ENCODE measurements at regions not wholly inside any gene's neighbourhood (a gene's known extent, or its start where the extent isn't known, plus 50 kb on each side); places are given as distances from the start of the nearest gene placed in this dataset.

- no peak for DNase-seq
Observed at GRCh38 chr5:8150791-8151190, 281.8 kb downstream of the MTRR start.

GRCh38 chr5:8156706-8157105 lies 287.8 kb downstream of the MTRR start:
- no peak for DNase-seq

GRCh38 chr5:8157320-8157822 lies 288.4 kb downstream of the MTRR start:
- DNase-seq = no peak

GRCh38 chr5:8176101-8176693 lies 307.2 kb downstream of the MTRR start:
- DNase-seq = no peak

GRCh38 chr5:8184455-8185063 lies 315.6 kb downstream of the MTRR start:
- no peak for DNase-seq

- DNase-seq = no peak
Observed at GRCh38 chr5:8185852-8186251, 316.9 kb downstream of the MTRR start.

GRCh38 chr5:8188874-8189565 lies 320.1 kb downstream of the MTRR start:
- no peak for DNase-seq

GRCh38 chr5:8192840-8193239 lies 323.9 kb downstream of the MTRR start:
- no peak for DNase-seq

- no peak for DNase-seq
Observed at GRCh38 chr5:8196061-8196460, 327.1 kb downstream of the MTRR start.

- DNase-seq = no peak
Observed at GRCh38 chr5:8208307-8208706, 339.4 kb downstream of the MTRR start.

GRCh38 chr5:8209500-8209899 lies 340.6 kb downstream of the MTRR start:
- DNase-seq = no peak

- DNase-seq = no peak
Observed at GRCh38 chr5:8213701-8214240, 344.8 kb downstream of the MTRR start.

GRCh38 chr5:8216921-8217320 lies 348.0 kb downstream of the MTRR start:
- DNase-seq = no peak

GRCh38 chr5:8226148-8226547 lies 357.2 kb downstream of the MTRR start:
- no peak for DNase-seq

- no peak for DNase-seq
Observed at GRCh38 chr5:8227112-8227511, 358.2 kb downstream of the MTRR start.

- no peak for DNase-seq
Observed at GRCh38 chr5:8229551-8229950, 360.6 kb downstream of the MTRR start.

GRCh38 chr5:8230868-8231267 lies 361.9 kb downstream of the MTRR start:
- DNase-seq = no peak

GRCh38 chr5:8233479-8233878 lies 364.5 kb downstream of the MTRR start:
- no peak for DNase-seq

GRCh38 chr5:8234179-8234770 lies 365.3 kb downstream of the MTRR start:
- DNase-seq = no peak

GRCh38 chr5:8238080-8238479 lies 369.1 kb downstream of the MTRR start:
- DNase-seq = no peak

- no peak for DNase-seq
Observed at GRCh38 chr5:8239198-8239597, 370.2 kb downstream of the MTRR start.

- no peak for DNase-seq
Observed at GRCh38 chr5:8239646-8240045, 370.7 kb downstream of the MTRR start.

GRCh38 chr5:8241076-8241475 lies 372.1 kb downstream of the MTRR start:
- no peak for DNase-seq

- no peak for DNase-seq
Observed at GRCh38 chr5:8241558-8241957, 372.6 kb downstream of the MTRR start.

Data from DMS79 (cell line).